Smooth muscle cell (in vitro differentiated cells): ENCODE measurements at regions not wholly inside any gene's neighbourhood (a gene's known extent, or its start where the extent isn't known, plus 50 kb on each side); places are given as distances from the start of the nearest gene placed in this dataset.

Source experiments
- DNase-seq: peaks from one replicate; lab custom pipeline; 2025; ENCODE audit not compliant: unreplicated experiment; lab: John Stamatoyannopoulos, UW
- H2AFZ ChIP-seq: fragments of 200-600 bp; sonication (generic); 2 replicates; pipeline ENCODE4 v1.6.0; 2016; ENCODE audit warnings: antibody characterized with exemption, low read depth, mild to moderate bottlenecking
- H3F3A ChIP-seq: fragments of 200-600 bp; sonication (generic); 2 replicates; pipeline ENCODE4 v1.6.0; 2017; ENCODE audit warnings: antibody characterized with exemption, low read depth
- H3K27ac ChIP-seq: fragments of 200-600 bp; sonication (generic); 2 replicates; pipeline ENCODE4 v1.5.1; 2016; ENCODE audit warnings: low read depth, mild to moderate bottlenecking
- H3K27me3 ChIP-seq: fragments of 200-600 bp; sonication (generic); 2 replicates; pipeline ENCODE4 v1.6.1; 2016; ENCODE audit warnings: low read depth, mild to moderate bottlenecking
- H3K36me3 ChIP-seq: fragments of 200-600 bp; sonication (generic); 2 replicates; pipeline ENCODE4 v1.5.1; 2016; ENCODE audit warnings: low read depth
- H3K4me1 ChIP-seq: fragments of 200-600 bp; sonication (generic); 2 replicates; pipeline ENCODE4 v1.5.1; 2016; ENCODE audit warnings: low read depth
- H3K4me2 ChIP-seq: fragments of 200-600 bp; sonication (generic); 2 replicates; pipeline ENCODE4 v1.6.0; 2016; ENCODE audit warnings: mild to moderate bottlenecking
- H3K4me3 ChIP-seq: fragments of 200-600 bp; sonication (generic); 2 replicates; pipeline ENCODE4 v1.5.1; 2016; ENCODE audit warnings: mild to moderate bottlenecking
- H3K79me2 ChIP-seq: fragments of 200-600 bp; sonication (generic); 2 replicates; pipeline ENCODE4 v1.6.0; 2016; ENCODE audit warnings: low read depth, mild to moderate bottlenecking
- H3K9ac ChIP-seq: fragments of 200-600 bp; sonication (generic); 2 replicates; pipeline ENCODE4 v1.6.0; 2016; ENCODE audit warnings: low read depth
- H3K9me3 ChIP-seq: fragments of 200-600 bp; sonication (generic); replicated peaks from 2 replicates; pipeline ENCODE4 v1.5.1; 2016; ENCODE audit warnings: low read depth
- H4K20me1 ChIP-seq: fragments of 200-600 bp; sonication (generic); 2 replicates; pipeline ENCODE4 v1.6.0; 2016; ENCODE audit warnings: low read depth
- CTCF ChIP-seq: fragments of 200-600 bp; sonication (generic); IDR thresholded peaks from 2 replicates; pipeline ENCODE4 v1.5.1; 2017; ENCODE audit warnings: borderline replicate concordance, mild to moderate bottlenecking, antibody characterized with exemption; ENCODE audit not compliant: insufficient read depth, poor library complexity, severe bottlenecking
- WGBS: methylation state at CpG from one replicate; pipeline ENCODE4 v1.1.7; 2016; ENCODE audit warnings: low lambda C conversion rate; 5-methylcytosine and 5-hydroxymethylcytosine counted together

DNA sequence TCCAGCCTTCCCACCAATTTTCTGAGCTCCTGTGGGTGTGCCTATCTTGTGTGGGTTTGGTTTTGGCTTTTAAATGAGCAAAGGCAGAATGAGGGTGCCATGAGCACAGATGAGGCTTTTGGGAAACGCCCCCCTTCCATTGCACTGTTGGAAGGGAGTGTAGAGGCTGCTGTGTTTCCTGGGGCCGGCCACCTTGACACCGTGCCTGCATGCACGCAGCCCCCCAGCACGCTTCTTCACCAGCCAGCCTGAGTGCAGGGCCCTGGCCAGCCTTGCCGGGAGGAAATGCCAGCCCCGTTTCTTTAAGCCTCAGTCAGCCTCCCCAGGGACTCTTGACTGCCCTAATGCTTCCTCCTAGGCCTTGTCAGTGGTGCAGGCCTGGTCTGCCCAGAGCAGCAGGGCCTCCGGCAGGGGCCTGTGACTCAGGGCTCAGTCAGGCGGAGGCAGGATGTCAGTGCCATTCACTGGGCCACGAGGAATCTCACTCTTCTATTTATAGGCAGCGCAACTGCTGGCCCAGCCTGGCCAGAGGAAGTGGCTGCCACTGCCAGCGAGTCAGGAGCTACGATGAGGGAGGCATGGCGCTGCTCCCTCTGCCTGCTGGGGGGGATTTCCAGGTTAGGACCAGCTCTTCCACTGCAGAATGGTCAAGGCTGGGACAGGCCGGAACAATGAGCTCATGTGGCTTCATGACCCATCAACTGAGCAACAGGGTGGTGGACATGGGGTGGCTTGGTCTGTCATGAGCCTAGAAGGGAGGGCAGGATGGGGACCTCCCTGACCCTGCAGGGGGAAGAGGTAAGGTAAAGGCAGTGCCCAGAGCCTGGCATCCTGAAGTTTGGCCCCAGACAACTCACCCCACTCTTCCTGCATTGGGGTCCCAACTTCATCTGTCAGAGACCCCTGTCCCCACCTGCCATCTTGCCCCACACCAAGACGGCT is 205.2 kb downstream of the RAB11FIP4 start:
- DNase-seq, result peak; percentile 67
- peaks cover 40% of the 10 kb centered on the region for H3F3A ChIP-seq
- H3K79me2 ChIP-seq, result no peaks in the 10 kb centered on the region
- peak overlapping the region; percentile 95 for H3K27ac ChIP-seq
- H3K9me3 ChIP-seq, result no peaks in the 10 kb centered on the region
- H2AFZ ChIP-seq, result no peak overlapping the region
- peak overlapping the region; percentile 54 for H3K9ac ChIP-seq
- 13% methylated on average over 16 of the region's 16 CpGs for WGBS
- no peaks in the 10 kb centered on the region for H3K36me3 ChIP-seq
- no peak overlapping the region for H3K4me3 ChIP-seq
- H3K4me2 ChIP-seq, result peak overlapping the region; percentile 75
- H4K20me1 ChIP-seq, result no peaks in the 10 kb centered on the region
- no peaks in the 10 kb centered on the region for H3K27me3 ChIP-seq
- no peak for TF ChIP-seq CTCF
- peaks cover 27% of the 10 kb centered on the region for H3K4me1 ChIP-seq

GRCh38 chr17:31595666-31596381 is 204.3 kb downstream of the RAB11FIP4 start:
- H4K20me1 ChIP-seq, result no peaks in the 10 kb centered on the region
- H3K4me2 ChIP-seq, result peak overlapping the region; percentile 75
- no peaks in the 10 kb centered on the region for H3K79me2 ChIP-seq
- H3K27me3 ChIP-seq, result no peaks in the 10 kb centered on the region
- H2AFZ ChIP-seq, result no peak overlapping the region
- H3K27ac ChIP-seq, result peak overlapping the region; percentile 95
- H3K9me3 ChIP-seq, result no peaks in the 10 kb centered on the region
- no peak for TF ChIP-seq CTCF
- 65% methylated on average over 10 of the region's 10 CpGs for WGBS
- H3K4me1 ChIP-seq, result peaks cover 27% of the 10 kb centered on the region
- H3K9ac ChIP-seq, result peak overlapping the region; percentile 54
- no peak overlapping the region for H3K4me3 ChIP-seq
- no peaks in the 10 kb centered on the region for H3K36me3 ChIP-seq
- no peak for DNase-seq
- peaks cover 46% of the 10 kb centered on the region for H3F3A ChIP-seq

DNA sequence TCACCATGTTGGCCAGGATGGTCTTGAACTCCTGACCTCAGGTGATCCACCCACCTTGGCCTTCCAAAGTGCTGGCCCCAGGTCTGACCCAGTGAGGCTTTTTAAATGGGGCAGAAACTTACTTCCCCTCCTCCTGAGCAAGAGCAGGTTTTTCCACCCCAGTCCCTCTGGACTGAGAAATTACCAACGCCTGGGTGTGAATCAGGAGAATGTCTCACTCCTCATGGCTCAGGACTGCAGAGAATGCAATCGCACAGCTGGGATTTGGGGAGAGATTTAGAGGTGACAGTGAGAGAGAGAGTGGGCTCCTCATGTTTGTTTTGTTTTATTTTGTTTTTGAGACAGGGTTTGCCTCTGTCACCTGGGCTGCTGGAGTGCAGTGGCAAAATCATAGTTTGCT is 203.6 kb downstream of the RAB11FIP4 start:
- Histone ChIP-seq H3K4me2 (peak overlapping the region; percentile 75), H4K20me1 (no peaks in the 10 kb centered on the region), H3K27me3 (no peaks in the 10 kb centered on the region), H3K4me3 (no peak overlapping the region), H3K36me3 (no peaks in the 10 kb centered on the region), H3K27ac (peak overlapping the region; percentile 95), H3K79me2 (no peaks in the 10 kb centered on the region), H3F3A (peaks cover 46% of the 10 kb centered on the region), H3K9me3 (no peaks in the 10 kb centered on the region), H3K9ac (peak overlapping the region; percentile 65), H2AFZ (no peak overlapping the region), H3K4me1 (peaks cover 27% of the 10 kb centered on the region)
- 2% methylated on average over 2 of the region's 2 CpGs for WGBS
- no peak for DNase-seq
- TF ChIP-seq CTCF, result no peak
